ENCODE measurements at regions not wholly inside any gene's neighbourhood (a gene's known extent, or its start where the extent isn't known, plus 50 kb on each side); places are given as distances from the start of the nearest gene placed in this dataset.

DNA sequence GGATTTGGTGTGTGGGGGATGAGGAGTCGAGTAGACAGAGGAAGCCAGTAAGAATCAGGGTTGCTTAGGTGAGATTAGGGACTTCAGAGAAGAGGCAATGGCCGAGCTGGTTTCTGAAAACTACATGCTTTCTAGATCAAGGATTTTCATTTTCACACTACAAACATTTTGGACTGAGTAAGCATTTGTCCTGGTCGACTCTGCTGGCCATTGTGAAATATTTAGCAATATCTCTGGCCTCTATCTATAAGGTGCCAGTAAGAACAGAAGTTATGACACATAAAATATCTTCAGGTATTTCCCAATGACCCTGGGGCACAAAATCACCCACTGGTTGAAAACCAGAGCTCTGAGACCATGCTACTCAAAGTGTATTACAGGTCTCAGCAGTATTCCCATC, 1275.1 kb upstream of the CDH8 start:
- Histone ChIP-seq H3K4me2 (ENCODE audit: insufficient read depth, low read length) (no peak overlapping the region), H3K27ac (ENCODE audit: low read depth, low read length) (no peak overlapping the region), H2AFZ (ENCODE audit: low read length) (no peak overlapping the region), H3K4me1 (ENCODE audit: insufficient read depth, low read length) (no peaks in the 10 kb centered on the region), H3K27me3 (ENCODE audit: insufficient read depth, low read length) (no peaks in the 10 kb centered on the region), H3K4me3 (ENCODE audit: insufficient read depth, low read length) (no peak overlapping the region), H3K9me3 (ENCODE audit: low read depth, low read length) (no peaks in the 10 kb centered on the region), H4K20me1 (ENCODE audit: insufficient read depth, low read length) (no peaks in the 10 kb centered on the region), H3K36me3 (ENCODE audit: insufficient read depth, low read length) (no peaks in the 10 kb centered on the region), H3K79me2 (ENCODE audit: insufficient read depth, low read length) (no peaks in the 10 kb centered on the region)
- DNase-seq (ENCODE audit: insufficient read length, low spot score, missing footprints), result no peak
- TF ChIP-seq CTCF (IDR thresholded peaks at IDR 0.05; ENCODE audit: extremely low read depth, low read depth, low read length), result no peak

- Histone ChIP-seq H3K4me3 (ENCODE audit: insufficient read depth, low read length) (no peak overlapping the region), H3K4me1 (ENCODE audit: insufficient read depth, low read length) (no peaks in the 10 kb centered on the region), H3K4me2 (ENCODE audit: insufficient read depth, low read length) (no peak overlapping the region), H3K9me3 (ENCODE audit: low read depth, low read length) (no peaks in the 10 kb centered on the region), H2AFZ (ENCODE audit: low read length) (no peak overlapping the region), H3K36me3 (ENCODE audit: insufficient read depth, low read length) (no peaks in the 10 kb centered on the region), H4K20me1 (ENCODE audit: insufficient read depth, low read length) (no peaks in the 10 kb centered on the region), H3K27ac (ENCODE audit: low read depth, low read length) (no peak overlapping the region), H3K79me2 (ENCODE audit: insufficient read depth, low read length) (no peaks in the 10 kb centered on the region), H3K27me3 (ENCODE audit: insufficient read depth, low read length) (no peaks in the 10 kb centered on the region)
- TF ChIP-seq CTCF (IDR thresholded peaks at IDR 0.05; ENCODE audit: extremely low read depth, low read depth, low read length), result no peak
- no peak for DNase-seq (ENCODE audit: insufficient read length, low spot score, missing footprints)
Observed at GRCh38 chr16:63302811-63303210, 1266.6 kb upstream of the CDH8 start.

- Histone ChIP-seq H2AFZ (ENCODE audit: low read length) (no peak overlapping the region), H3K4me2 (ENCODE audit: insufficient read depth, low read length) (no peak overlapping the region), H3K4me3 (ENCODE audit: insufficient read depth, low read length) (no peak overlapping the region), H3K4me1 (ENCODE audit: insufficient read depth, low read length) (no peaks in the 10 kb centered on the region), H4K20me1 (ENCODE audit: insufficient read depth, low read length) (no peaks in the 10 kb centered on the region), H3K9me3 (ENCODE audit: low read depth, low read length) (no peaks in the 10 kb centered on the region), H3K27ac (ENCODE audit: low read depth, low read length) (no peak overlapping the region), H3K79me2 (ENCODE audit: insufficient read depth, low read length) (no peaks in the 10 kb centered on the region), H3K27me3 (ENCODE audit: insufficient read depth, low read length) (no peaks in the 10 kb centered on the region), H3K36me3 (ENCODE audit: insufficient read depth, low read length) (no peaks in the 10 kb centered on the region)
- no peak for TF ChIP-seq CTCF (IDR thresholded peaks at IDR 0.05; ENCODE audit: extremely low read depth, low read depth, low read length)
- no peak for DNase-seq (ENCODE audit: insufficient read length, low spot score, missing footprints)
Observed at GRCh38 chr16:63301349-63301748, 1265.1 kb upstream of the CDH8 start.

DNA sequence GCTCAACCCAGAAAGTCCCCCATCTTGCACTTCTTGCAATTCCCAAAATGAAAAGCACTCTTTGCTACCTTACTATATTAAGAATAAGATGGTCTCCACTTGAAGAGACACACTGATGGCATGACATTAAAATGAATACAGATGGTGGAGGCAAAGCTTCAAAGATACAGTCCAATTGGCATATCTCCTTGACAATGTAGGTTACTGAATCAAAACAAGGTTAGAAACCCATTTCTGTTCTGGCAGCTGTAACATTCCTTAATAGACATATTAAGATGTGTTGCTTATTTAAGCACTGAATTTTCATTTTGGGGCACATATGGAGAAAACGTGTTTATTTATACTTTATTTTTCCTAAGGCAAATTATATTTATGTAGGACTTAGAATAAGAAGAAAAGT, 1262.8 kb upstream of the CDH8 start:
- Histone ChIP-seq H3K27me3 (ENCODE audit: insufficient read depth, low read length) (no peaks in the 10 kb centered on the region), H3K4me1 (ENCODE audit: insufficient read depth, low read length) (no peaks in the 10 kb centered on the region), H3K79me2 (ENCODE audit: insufficient read depth, low read length) (no peaks in the 10 kb centered on the region), H3K4me3 (ENCODE audit: insufficient read depth, low read length) (no peak overlapping the region), H3K36me3 (ENCODE audit: insufficient read depth, low read length) (no peaks in the 10 kb centered on the region), H4K20me1 (ENCODE audit: insufficient read depth, low read length) (no peaks in the 10 kb centered on the region), H3K27ac (ENCODE audit: low read depth, low read length) (no peak overlapping the region), H3K4me2 (ENCODE audit: insufficient read depth, low read length) (no peak overlapping the region), H2AFZ (ENCODE audit: low read length) (no peak overlapping the region), H3K9me3 (ENCODE audit: low read depth, low read length) (no peaks in the 10 kb centered on the region)
- TF ChIP-seq CTCF (IDR thresholded peaks at IDR 0.05; ENCODE audit: extremely low read depth, low read depth, low read length), result no peak
- DNase-seq (ENCODE audit: insufficient read length, low spot score, missing footprints), result no peak

Measured in osteoblast (primary cell).